Tibial artery (tissue), 4 donors: ENCODE measurements at regions not wholly inside any gene's neighbourhood (a gene's known extent, or its start where the extent isn't known, plus 50 kb on each side); places are given as distances from the start of the nearest gene placed in this dataset.

Experiments
- DNase-seq, 2 donors: peaks; one replicate each; pipeline ENCODE4 v3.0.0-alpha.2; 2019
- H3K27ac ChIP-seq, 2 donors: fragments of 200-600 bp; sonication (generic) in 1 of 2; 1 replicate in 1 of 2; 2 replicates in 1 of 2; pipeline ENCODE4 v1.5.1; 2018 to 2019; ENCODE audit warnings: mild to moderate bottlenecking in 1 of 2
- H3K27me3 ChIP-seq, 2 donors: fragments of 200-600 bp; sonication (generic) in 1 of 2; one replicate each; pipeline versions ENCODE4 v1.5.1 to v1.6.0; 2016 to 2019
- H3K36me3 ChIP-seq, 3 donors: fragments of 200-600 bp; sonication (generic) in 2 of 3; one replicate each; pipeline ENCODE4 v1.5.1; 2016 to 2019; ENCODE audit warnings: mild to moderate bottlenecking in 2 of 3
- H3K4me1 ChIP-seq, 4 donors: fragments of 200-600 bp; sonication (generic) in 2 of 4; 1 replicate in 3 of 4; 2 replicates in 1 of 4; pipeline ENCODE4 v1.5.1; 2016 to 2019
- H3K4me3 ChIP-seq, 2 donors: fragments of 200-600 bp; sonication (generic) in 1 of 2; 1 replicate in 1 of 2; 2 replicates in 1 of 2; pipeline ENCODE4 v1.5.1; 2018 to 2019; ENCODE audit warnings: mild to moderate bottlenecking in 2 of 2
- H3K9me3 ChIP-seq, 3 donors: fragments of 200-600 bp; sonication (generic) in 1 of 3; one replicate each; pipeline ENCODE4 v1.5.1; 2016 to 2019
- CTCF ChIP-seq, 2 experiments: fragments of 200-600 bp in 1 of 2; fragments of 450-650 bp in 1 of 2; IDR thresholded peaks; one replicate each; pipeline ENCODE4 v1.5.1; 2017 to 2019; ENCODE audit warnings: antibody characterized with exemption in 2 of 2, mild to moderate bottlenecking in 1 of 2, moderate library complexity in 1 of 2
- intact Hi-C: fragments of 100-400 bp; cut with DNase I; formaldehyde crosslinking; loops from one replicate; pipeline ENCODE4 v1.15.0; 2023; ENCODE audit warnings: low total_unique reads

- intact Hi-C loops, result no loop called here
- Histone ChIP-seq H3K9me3 (no peaks in the 10 kb centered on the region), H3K27ac (no peak overlapping the region), H3K4me1 (peaks cover 0 to 29% (median 13%) of the 10 kb centered on the region in 4 donors), H3K4me3 (no peak overlapping the region), H3K27me3 (no peaks in the 10 kb centered on the region), H3K36me3 (no peaks in the 10 kb centered on the region)
- no peak for TF ChIP-seq CTCF (IDR thresholded peaks at IDR 0.05)
- DNase-seq, result no peak
These were observed 336.3 kb downstream of the CD83 start for GRCh38 chr6:14453712-14454472.

- intact Hi-C loops, result no loop called here
- H3K4me1 ChIP-seq, result peaks cover 0 to 29% (median 13%) of the 10 kb centered on the region in 4 donors
- no peaks in the 10 kb centered on the region for H3K36me3 ChIP-seq
- H3K27me3 ChIP-seq, result no peaks in the 10 kb centered on the region
- peak overlapping the region in 1 of 2 donors; percentile 1 for H3K27ac ChIP-seq
- no peaks in the 10 kb centered on the region for H3K9me3 ChIP-seq
- no peak for DNase-seq
- no peak overlapping the region for H3K4me3 ChIP-seq
- TF ChIP-seq CTCF (IDR thresholded peaks at IDR 0.05), result no peak
These were observed 336.9 kb downstream of the CD83 start for GRCh38 chr6:14454473-14454775.

GRCh38 chr6:14455427-14455826 lies 337.9 kb downstream of the CD83 start:
- H3K27ac ChIP-seq, result peak overlapping the region in 1 of 2 donors; percentile 1
- no peaks in the 10 kb centered on the region for H3K27me3 ChIP-seq
- no peak for DNase-seq
- intact Hi-C loops, result no loop called here
- TF ChIP-seq CTCF (IDR thresholded peaks at IDR 0.05), result no peak
- H3K4me1 ChIP-seq, result peaks cover 0 to 29% (median 13%) of the 10 kb centered on the region in 4 donors
- H3K4me3 ChIP-seq, result no peak overlapping the region
- no peaks in the 10 kb centered on the region for H3K9me3 ChIP-seq
- no peaks in the 10 kb centered on the region for H3K36me3 ChIP-seq

GRCh38 chr6:14455876-14456648 lies 338.5 kb downstream of the CD83 start:
- no peak overlapping the region for H3K4me3 ChIP-seq
- H3K36me3 ChIP-seq, result no peaks in the 10 kb centered on the region
- H3K4me1 ChIP-seq, result peaks cover 0 to 29% (median 13%) of the 10 kb centered on the region in 4 donors
- H3K9me3 ChIP-seq, result no peaks in the 10 kb centered on the region
- H3K27ac ChIP-seq, result no peak overlapping the region
- H3K27me3 ChIP-seq, result no peaks in the 10 kb centered on the region
- intact Hi-C loops, result no loop called here
- no peak for DNase-seq
- no peak for TF ChIP-seq CTCF (IDR thresholded peaks at IDR 0.05)

- DNase-seq, result no peak
- TF ChIP-seq CTCF (IDR thresholded peaks at IDR 0.05), result no peak
- H3K4me1 ChIP-seq, result peaks cover 0 to 29% (median 13%) of the 10 kb centered on the region in 4 donors
- intact Hi-C loops, result no loop called here
- no peaks in the 10 kb centered on the region for H3K36me3 ChIP-seq
- H3K27ac ChIP-seq, result no peak overlapping the region
- H3K9me3 ChIP-seq, result no peaks in the 10 kb centered on the region
- no peaks in the 10 kb centered on the region for H3K27me3 ChIP-seq
- no peak overlapping the region for H3K4me3 ChIP-seq
These were observed 339.4 kb downstream of the CD83 start for GRCh38 chr6:14456941-14457340.
